ENCODE measurements at regions not wholly inside any gene's neighbourhood (a gene's known extent, or its start where the extent isn't known, plus 50 kb on each side); places are given as distances from the start of the nearest gene placed in this dataset.

- Mint-ChIP-seq H3K36me3 (ENCODE audit: low read depth) (no peaks in the 10 kb centered on the region), H3K4me1 (no peaks in the 10 kb centered on the region), H3K27me3 (no peaks in the 10 kb centered on the region), H3K27ac (no peak overlapping the region), H3K4me3 (no peak overlapping the region)
- H3K9me3 ChIP-seq (ENCODE audit: control insufficient read depth, low read length, poor library complexity, severe bottlenecking), result no peaks in the 10 kb centered on the region
- ATAC-seq, result no peak
- DNase-seq, result no peak
Measured at GRCh38 chr4:28369499-28369898, 1508.9 kb downstream of the STIM2 start.

- no peak for DNase-seq
- Mint-ChIP-seq H3K4me3 (no peak overlapping the region), H3K4me1 (no peaks in the 10 kb centered on the region), H3K36me3 (ENCODE audit: low read depth) (no peaks in the 10 kb centered on the region), H3K27ac (no peak overlapping the region), H3K27me3 (no peaks in the 10 kb centered on the region)
- ATAC-seq, result no peak
- no peaks in the 10 kb centered on the region for H3K9me3 ChIP-seq (ENCODE audit: control insufficient read depth, low read length, poor library complexity, severe bottlenecking)
Measured at GRCh38 chr4:28373191-28373590, 1512.5 kb downstream of the STIM2 start.

- no peak for ATAC-seq
- no peaks in the 10 kb centered on the region for H3K4me1 Mint-ChIP-seq
- no peak for DNase-seq
- no peaks in the 10 kb centered on the region for H3K27me3 Mint-ChIP-seq
- H3K36me3 Mint-ChIP-seq (ENCODE audit: low read depth), result no peaks in the 10 kb centered on the region
- no peak overlapping the region for H3K4me3 Mint-ChIP-seq
- no peaks in the 10 kb centered on the region for H3K9me3 ChIP-seq (ENCODE audit: control insufficient read depth, low read length, poor library complexity, severe bottlenecking)
- H3K27ac Mint-ChIP-seq, result no peak overlapping the region
Measured at GRCh38 chr4:28373601-28374000, 1513.0 kb downstream of the STIM2 start.

GRCh38 chr4:28378109-28378830 is 1517.6 kb downstream of the STIM2 start:
- Mint-ChIP-seq H3K4me1 (no peaks in the 10 kb centered on the region), H3K27ac (no peak overlapping the region), H3K4me3 (no peak overlapping the region), H3K36me3 (ENCODE audit: low read depth) (no peaks in the 10 kb centered on the region), H3K27me3 (no peaks in the 10 kb centered on the region)
- ATAC-seq, result no peak
- DNase-seq, result no peak
- H3K9me3 ChIP-seq (ENCODE audit: control insufficient read depth, low read length, poor library complexity, severe bottlenecking), result no peaks in the 10 kb centered on the region

GRCh38 chr4:28385801-28386200 is 1525.2 kb downstream of the STIM2 start:
- Mint-ChIP-seq H3K36me3 (ENCODE audit: low read depth) (no peaks in the 10 kb centered on the region), H3K4me1 (no peaks in the 10 kb centered on the region), H3K4me3 (no peak overlapping the region), H3K27ac (no peak overlapping the region), H3K27me3 (no peaks in the 10 kb centered on the region)
- DNase-seq (no peak), ATAC-seq (no peak)
- H3K9me3 ChIP-seq (ENCODE audit: control insufficient read depth, low read length, poor library complexity, severe bottlenecking), result no peaks in the 10 kb centered on the region

GRCh38 chr4:28386776-28387175 is 1526.1 kb downstream of the STIM2 start:
- H3K4me3 Mint-ChIP-seq, result no peak overlapping the region
- H3K27ac Mint-ChIP-seq, result no peak overlapping the region
- no peak for DNase-seq
- no peak for ATAC-seq
- H3K4me1 Mint-ChIP-seq, result no peaks in the 10 kb centered on the region
- no peaks in the 10 kb centered on the region for H3K27me3 Mint-ChIP-seq
- H3K9me3 ChIP-seq (ENCODE audit: control insufficient read depth, low read length, poor library complexity, severe bottlenecking), result no peaks in the 10 kb centered on the region
- no peaks in the 10 kb centered on the region for H3K36me3 Mint-ChIP-seq (ENCODE audit: low read depth)

GRCh38 chr4:28388471-28388870 is 1527.8 kb downstream of the STIM2 start:
- Mint-ChIP-seq H3K4me3 (no peak overlapping the region), H3K27ac (no peak overlapping the region)
- no peak for DNase-seq

GRCh38 chr4:28391877-28392276 is 1531.2 kb downstream of the STIM2 start:
- H3K4me3 Mint-ChIP-seq, result no peak overlapping the region
- no peaks in the 10 kb centered on the region for H3K27me3 Mint-ChIP-seq
- DNase-seq (no peak), ATAC-seq (no peak)
- H3K27ac Mint-ChIP-seq, result no peak overlapping the region
- no peaks in the 10 kb centered on the region for H3K36me3 Mint-ChIP-seq (ENCODE audit: low read depth)
- H3K4me1 Mint-ChIP-seq, result no peaks in the 10 kb centered on the region
- H3K9me3 ChIP-seq (ENCODE audit: control insufficient read depth, low read length, poor library complexity, severe bottlenecking), result no peaks in the 10 kb centered on the region

More at GRCh38 chr4:28388471-28388870, 1527.8 kb downstream of the STIM2 start:
- Mint-ChIP-seq H3K4me1 (no peaks in the 10 kb centered on the region), H3K36me3 (ENCODE audit: low read depth) (no peaks in the 10 kb centered on the region), H3K27me3 (no peaks in the 10 kb centered on the region)
- ATAC-seq, result no peak
- H3K9me3 ChIP-seq (ENCODE audit: control insufficient read depth, low read length, poor library complexity, severe bottlenecking), result no peaks in the 10 kb centered on the region

- no peaks in the 10 kb centered on the region for H3K36me3 Mint-ChIP-seq (ENCODE audit: low read depth)
- H3K4me1 Mint-ChIP-seq, result no peaks in the 10 kb centered on the region
- no peaks in the 10 kb centered on the region for H3K27me3 Mint-ChIP-seq
- DNase-seq (no peak), ATAC-seq (no peak)
- H3K27ac Mint-ChIP-seq, result no peak overlapping the region
- H3K9me3 ChIP-seq (ENCODE audit: control insufficient read depth, low read length, poor library complexity, severe bottlenecking), result no peaks in the 10 kb centered on the region
- H3K4me3 Mint-ChIP-seq, result no peak overlapping the region
Measured at GRCh38 chr4:28402751-28403150, 1542.1 kb downstream of the STIM2 start.

- Mint-ChIP-seq H3K4me1 (no peaks in the 10 kb centered on the region), H3K27me3 (no peaks in the 10 kb centered on the region), H3K36me3 (ENCODE audit: low read depth) (no peaks in the 10 kb centered on the region), H3K4me3 (no peak overlapping the region), H3K27ac (no peak overlapping the region)
- no peaks in the 10 kb centered on the region for H3K9me3 ChIP-seq (ENCODE audit: control insufficient read depth, low read length, poor library complexity, severe bottlenecking)
- ATAC-seq (no peak), DNase-seq (no peak)
Measured at GRCh38 chr4:28421221-28421620, 1560.6 kb downstream of the STIM2 start.

- no peak overlapping the region for H3K27ac Mint-ChIP-seq
- H3K27me3 Mint-ChIP-seq, result no peaks in the 10 kb centered on the region
- H3K9me3 ChIP-seq (ENCODE audit: control insufficient read depth, low read length, poor library complexity, severe bottlenecking), result no peaks in the 10 kb centered on the region
- no peaks in the 10 kb centered on the region for H3K4me1 Mint-ChIP-seq
- H3K4me3 Mint-ChIP-seq, result no peak overlapping the region
- no peak for ATAC-seq
- no peak for DNase-seq
- no peaks in the 10 kb centered on the region for H3K36me3 Mint-ChIP-seq (ENCODE audit: low read depth)
Measured at GRCh38 chr4:28426251-28426650, 1565.6 kb downstream of the STIM2 start.

- H3K27me3 Mint-ChIP-seq, result no peaks in the 10 kb centered on the region
- H3K4me3 Mint-ChIP-seq, result no peak overlapping the region
- H3K4me1 Mint-ChIP-seq, result no peaks in the 10 kb centered on the region
Measured at GRCh38 chr4:28427306-28428085, 1566.9 kb downstream of the STIM2 start.

GRCh38 chr4:28432348-28433025 is 1571.8 kb downstream of the STIM2 start:
- no peaks in the 10 kb centered on the region for H3K36me3 Mint-ChIP-seq (ENCODE audit: low read depth)
- ATAC-seq (no peak), DNase-seq (no peak)
- no peak overlapping the region for H3K4me3 Mint-ChIP-seq
- H3K27ac Mint-ChIP-seq, result no peak overlapping the region
- H3K9me3 ChIP-seq (ENCODE audit: control insufficient read depth, low read length, poor library complexity, severe bottlenecking), result peaks cover 2% of the 10 kb centered on the region
- H3K27me3 Mint-ChIP-seq, result no peaks in the 10 kb centered on the region
- no peaks in the 10 kb centered on the region for H3K4me1 Mint-ChIP-seq

More at GRCh38 chr4:28427306-28428085, 1566.9 kb downstream of the STIM2 start:
- Mint-ChIP-seq H3K36me3 (ENCODE audit: low read depth) (no peaks in the 10 kb centered on the region), H3K27ac (no peak overlapping the region)
- peaks cover 2% of the 10 kb centered on the region for H3K9me3 ChIP-seq (ENCODE audit: control insufficient read depth, low read length, poor library complexity, severe bottlenecking)
- ATAC-seq, result no peak
- DNase-seq, result no peak

All from T-helper 17 cell (primary cell).